ENCODE measurements at regions not wholly inside any gene's neighbourhood (a gene's known extent, or its start where the extent isn't known, plus 50 kb on each side); places are given as distances from the start of the nearest gene placed in this dataset.

DNA sequence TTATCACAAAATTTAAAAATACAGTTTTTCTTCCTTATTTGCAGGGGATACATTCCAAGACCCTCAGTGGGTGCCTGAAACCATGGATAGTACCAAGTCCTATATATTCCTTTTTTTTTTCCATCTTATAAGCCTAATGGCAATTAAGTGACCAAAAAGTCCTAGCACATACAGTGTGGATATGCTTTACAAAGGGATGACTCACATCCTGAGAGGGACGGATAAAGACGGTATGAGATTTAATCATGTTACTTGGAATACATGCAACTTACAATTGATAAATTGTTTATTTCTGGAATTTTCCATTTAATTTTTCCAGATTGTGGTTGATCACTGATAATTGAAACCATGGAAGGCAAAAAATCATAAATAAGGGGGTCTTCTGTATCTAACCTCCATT, 181.2 kb upstream of the BRINP3 start:
- no peaks in the 10 kb centered on the region for H3K4me1 Mint-ChIP-seq (ENCODE audit: low read depth, unreplicated experiment)
- DNase-seq (ENCODE audit: low read depth) = no peak

DNA sequence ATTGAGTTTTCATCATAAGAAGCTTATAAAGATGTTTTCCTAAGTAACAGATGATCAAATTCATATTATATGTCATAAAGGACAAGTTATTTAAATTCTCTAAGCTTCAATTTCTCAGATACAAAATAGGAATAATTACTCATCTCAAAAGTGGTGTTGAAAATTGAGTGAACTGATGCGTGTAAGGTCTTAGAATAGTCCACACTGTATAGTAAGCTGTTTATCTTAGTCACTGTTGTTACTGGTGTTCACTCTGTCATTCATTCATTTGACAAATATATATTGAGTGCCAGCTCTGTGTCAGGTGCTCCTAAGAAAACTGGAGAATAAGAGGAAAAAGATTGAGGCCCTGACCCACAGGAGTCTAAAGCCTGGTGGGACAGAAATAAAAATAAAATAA, 186.3 kb upstream of the BRINP3 start:
- H3K9me3 ChIP-seq (ENCODE audit: insufficient read depth, low read depth, low read length) = no peaks in the 10 kb centered on the region
- no peak overlapping the region for H3K4me3 ChIP-seq (ENCODE audit: insufficient read depth, low read depth, low read length)
- no peaks in the 10 kb centered on the region for H4K20me1 ChIP-seq (ENCODE audit: insufficient read depth, low read length)
- TF ChIP-seq EZH2 (IDR thresholded peaks at IDR 0.05; ENCODE audit: insufficient read depth, low read length) (no peak), CTCF (IDR thresholded peaks at IDR 0.05; ENCODE audit: insufficient read depth, low read depth, low read length) (no peak)
- no peaks in the 10 kb centered on the region for H3K4me1 Mint-ChIP-seq (ENCODE audit: low read depth, unreplicated experiment)
- H3K36me3 ChIP-seq (ENCODE audit: insufficient read depth, low read length) = no peaks in the 10 kb centered on the region
- no peak overlapping the region for H3K4me3 Mint-ChIP-seq (ENCODE audit: unreplicated experiment)
- no peak overlapping the region for H3K27ac ChIP-seq (ENCODE audit: low read depth, low read length)
- H2AFZ ChIP-seq (ENCODE audit: low read depth, low read length) = no peak overlapping the region
- FAIRE-seq (no peak), DNase-seq (ENCODE audit: low read depth) (no peak)
- no peak overlapping the region for H3K27ac Mint-ChIP-seq (ENCODE audit: unreplicated experiment)
- no peaks in the 10 kb centered on the region for H3K36me3 Mint-ChIP-seq (ENCODE audit: low read depth, unreplicated experiment)
- no peak overlapping the region for H3K4me2 ChIP-seq (ENCODE audit: low read length)
- H3K4me1 ChIP-seq (ENCODE audit: insufficient read depth, low read length) = no peaks in the 10 kb centered on the region
- no peak overlapping the region for H3K9ac ChIP-seq (ENCODE audit: low read length)
- H3K27me3 Mint-ChIP-seq (ENCODE audit: low read depth, unreplicated experiment) = no peaks in the 10 kb centered on the region
- H3K9me3 Mint-ChIP-seq (ENCODE audit: unreplicated experiment) = no peaks in the 10 kb centered on the region
- H3K27me3 ChIP-seq (ENCODE audit: insufficient read depth, low read length) = no peaks in the 10 kb centered on the region
- H3K79me2 ChIP-seq (ENCODE audit: insufficient read depth, low read length) = no peaks in the 10 kb centered on the region

More for the DNA sequence above, 181.2 kb upstream of the BRINP3 start:
- H3K4me1 ChIP-seq (ENCODE audit: insufficient read depth, low read length) = no peaks in the 10 kb centered on the region
- H2AFZ ChIP-seq (ENCODE audit: low read depth, low read length) = no peak overlapping the region
- H3K4me3 Mint-ChIP-seq (ENCODE audit: unreplicated experiment) = no peak overlapping the region
- no peaks in the 10 kb centered on the region for H3K36me3 Mint-ChIP-seq (ENCODE audit: low read depth, unreplicated experiment)
- no peak for FAIRE-seq
- H3K4me2 ChIP-seq (ENCODE audit: low read length) = no peak overlapping the region
- no peaks in the 10 kb centered on the region for H3K27me3 Mint-ChIP-seq (ENCODE audit: low read depth, unreplicated experiment)
- H3K27ac Mint-ChIP-seq (ENCODE audit: unreplicated experiment) = no peak overlapping the region
- H3K9ac ChIP-seq (ENCODE audit: low read length) = no peak overlapping the region
- TF ChIP-seq EZH2 (IDR thresholded peaks at IDR 0.05; ENCODE audit: insufficient read depth, low read length) (no peak), CTCF (IDR thresholded peaks at IDR 0.05; ENCODE audit: insufficient read depth, low read depth, low read length) (no peak)
- H3K4me3 ChIP-seq (ENCODE audit: insufficient read depth, low read depth, low read length) = no peak overlapping the region
- no peaks in the 10 kb centered on the region for H3K79me2 ChIP-seq (ENCODE audit: insufficient read depth, low read length)
- no peak overlapping the region for H3K27ac ChIP-seq (ENCODE audit: low read depth, low read length)
- no peaks in the 10 kb centered on the region for H4K20me1 ChIP-seq (ENCODE audit: insufficient read depth, low read length)
- H3K9me3 ChIP-seq (ENCODE audit: insufficient read depth, low read depth, low read length) = no peaks in the 10 kb centered on the region
- no peaks in the 10 kb centered on the region for H3K9me3 Mint-ChIP-seq (ENCODE audit: unreplicated experiment)
- no peaks in the 10 kb centered on the region for H3K36me3 ChIP-seq (ENCODE audit: insufficient read depth, low read length)
- no peaks in the 10 kb centered on the region for H3K27me3 ChIP-seq (ENCODE audit: insufficient read depth, low read length)

DNA sequence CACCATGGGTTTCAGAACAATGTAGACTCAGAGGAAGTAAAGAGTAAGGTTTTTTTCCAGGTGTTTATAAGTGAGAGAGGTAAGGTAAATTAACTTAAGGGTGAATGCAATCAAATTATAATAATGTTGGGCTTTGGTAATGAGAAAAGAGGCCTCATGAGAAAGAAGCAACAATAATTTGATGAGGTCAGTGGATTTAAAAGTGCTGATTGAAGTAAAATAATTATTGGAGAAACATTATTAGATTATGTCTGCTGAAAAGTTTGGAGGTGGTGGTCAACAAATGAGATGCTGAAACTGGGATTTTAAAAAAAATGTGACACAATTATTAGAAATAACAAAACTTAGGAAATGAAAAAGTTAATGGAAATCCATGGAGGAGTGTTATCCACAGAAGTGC, 187.4 kb upstream of the BRINP3 start:
- Histone ChIP-seq H4K20me1 (ENCODE audit: insufficient read depth, low read length) (no peaks in the 10 kb centered on the region), H2AFZ (ENCODE audit: low read depth, low read length) (no peak overlapping the region), H3K79me2 (ENCODE audit: insufficient read depth, low read length) (no peaks in the 10 kb centered on the region), H3K9ac (ENCODE audit: low read length) (no peak overlapping the region), H3K4me2 (ENCODE audit: low read length) (no peak overlapping the region), H3K4me1 (ENCODE audit: insufficient read depth, low read length) (no peaks in the 10 kb centered on the region), H3K27ac (ENCODE audit: low read depth, low read length) (no peak overlapping the region), H3K27me3 (ENCODE audit: insufficient read depth, low read length) (no peaks in the 10 kb centered on the region), H3K36me3 (ENCODE audit: insufficient read depth, low read length) (no peaks in the 10 kb centered on the region), H3K4me3 (ENCODE audit: insufficient read depth, low read depth, low read length) (no peak overlapping the region), H3K9me3 (ENCODE audit: insufficient read depth, low read depth, low read length) (no peaks in the 10 kb centered on the region)
- Mint-ChIP-seq H3K4me1 (ENCODE audit: low read depth, unreplicated experiment) (no peaks in the 10 kb centered on the region), H3K9me3 (ENCODE audit: unreplicated experiment) (no peaks in the 10 kb centered on the region), H3K27me3 (ENCODE audit: low read depth, unreplicated experiment) (no peaks in the 10 kb centered on the region), H3K27ac (ENCODE audit: unreplicated experiment) (no peak overlapping the region), H3K4me3 (ENCODE audit: unreplicated experiment) (no peak overlapping the region), H3K36me3 (ENCODE audit: low read depth, unreplicated experiment) (no peaks in the 10 kb centered on the region)
- TF ChIP-seq CTCF (IDR thresholded peaks at IDR 0.05; ENCODE audit: insufficient read depth, low read depth, low read length) (no peak), EZH2 (IDR thresholded peaks at IDR 0.05; ENCODE audit: insufficient read depth, low read length) (no peak)
- DNase-seq (ENCODE audit: low read depth) (no peak), FAIRE-seq (no peak)
